ENCODE measurements at regions not wholly inside any gene's neighbourhood (a gene's known extent, or its start where the extent isn't known, plus 50 kb on each side); places are given as distances from the start of the nearest gene placed in this dataset.

DNA sequence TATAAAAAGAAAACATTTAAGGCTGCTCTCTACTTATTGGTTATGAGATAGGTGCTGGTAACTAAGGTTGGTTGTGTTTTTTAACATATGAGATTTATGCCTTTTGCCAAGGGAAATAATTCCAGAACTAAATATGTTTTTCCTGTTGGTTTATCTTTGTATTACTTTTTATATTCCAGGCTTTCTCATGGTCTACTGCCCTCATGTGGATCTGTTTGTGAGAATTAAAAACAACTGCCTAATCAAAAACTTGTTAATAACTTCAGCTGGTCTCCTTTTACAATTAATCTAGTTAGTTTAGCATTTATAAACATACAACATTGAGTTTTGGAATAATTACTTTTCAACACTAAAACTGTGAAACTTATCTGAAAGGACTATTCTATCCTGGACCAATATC lies 1208.3 kb downstream of the ADGRL3 start:
- DNase-seq = no peak

GRCh38 chr4:62407534-62407933 lies 1207.4 kb downstream of the ADGRL3 start:
- no peak for DNase-seq

GRCh38 chr4:62402088-62402806 lies 1202.1 kb downstream of the ADGRL3 start:
- no peak for DNase-seq

DNA sequence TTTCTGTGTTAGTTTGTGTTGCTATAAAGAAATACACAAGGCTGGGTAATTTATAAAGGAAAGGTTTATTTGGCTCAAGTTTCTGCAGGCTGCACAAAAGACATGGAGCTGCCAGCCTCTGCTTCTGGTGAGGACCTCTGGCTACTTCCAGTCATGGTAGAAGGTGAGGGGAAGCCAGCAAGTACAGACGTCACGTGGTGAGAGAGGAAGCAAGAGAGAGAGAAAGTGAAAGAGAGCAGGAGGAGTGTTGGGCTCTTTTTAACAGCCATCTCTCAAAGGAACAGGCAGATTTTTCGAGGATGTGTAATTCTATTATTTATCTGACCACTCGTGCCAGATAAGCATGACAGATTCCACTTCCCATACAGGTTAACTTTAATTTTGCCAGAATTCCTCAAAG lies 1199.1 kb downstream of the ADGRL3 start:
- no peak for DNase-seq

DNA sequence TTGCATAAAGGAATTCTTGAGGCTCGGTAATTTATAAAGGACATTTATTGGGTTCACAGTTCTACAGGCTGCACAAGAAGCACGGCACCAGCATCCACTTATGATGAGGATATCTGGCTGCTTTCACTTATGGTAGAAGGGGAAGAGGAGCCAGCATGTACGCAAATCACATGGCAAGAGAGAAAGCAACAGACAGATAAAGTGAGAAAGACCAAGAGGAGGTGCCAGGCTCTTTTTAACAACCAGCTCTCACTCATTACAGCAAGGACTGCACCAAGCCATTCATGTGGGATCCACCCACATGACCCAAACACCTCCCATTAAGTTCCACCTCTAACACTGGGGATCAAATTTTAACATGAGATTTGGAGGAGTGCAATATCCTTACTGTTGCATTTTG lies 1198.2 kb downstream of the ADGRL3 start:
- no peak for DNase-seq

DNA sequence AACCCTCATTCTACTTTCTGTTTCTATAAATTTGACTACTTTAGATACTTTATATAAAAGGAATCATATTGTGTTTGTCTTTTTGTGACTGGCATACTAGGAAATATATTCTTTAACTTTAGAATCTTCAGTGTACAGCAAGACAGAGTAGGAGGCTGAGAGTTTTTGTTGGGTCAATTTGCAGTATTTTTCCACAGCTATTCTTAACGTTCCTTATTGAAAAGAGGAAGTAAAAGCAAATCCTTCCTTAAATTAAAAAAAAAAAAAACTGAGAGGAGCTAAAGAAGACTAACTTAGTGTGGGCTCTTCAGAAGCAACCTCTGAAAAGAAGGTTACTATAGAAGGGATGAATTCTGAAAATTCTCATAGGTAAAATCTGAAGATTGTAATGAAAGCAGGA lies 1194.6 kb downstream of the ADGRL3 start:
- no peak for DNase-seq

DNA sequence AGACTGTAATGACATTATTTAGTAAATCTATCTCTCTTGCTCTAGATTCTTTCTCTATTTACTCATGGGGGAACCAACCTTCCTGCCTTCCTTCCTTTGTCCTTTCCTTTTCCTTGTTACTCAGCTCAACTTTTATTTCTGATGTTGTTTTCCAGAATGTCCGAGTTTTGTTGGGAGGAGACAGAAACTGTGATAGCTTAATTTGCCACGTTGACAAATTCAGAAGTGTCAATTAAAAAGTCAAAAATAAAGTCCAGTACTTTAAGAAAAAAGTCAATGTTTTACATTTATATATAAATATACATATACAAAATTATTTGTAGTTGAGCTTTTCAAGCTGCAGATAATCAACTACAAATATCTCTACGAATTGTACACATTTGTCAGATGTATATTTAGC lies 1187.7 kb downstream of the ADGRL3 start:
- DNase-seq = no peak

GRCh38 chr4:62377700-62378099 lies 1177.6 kb downstream of the ADGRL3 start:
- DNase-seq = no peak

DNA sequence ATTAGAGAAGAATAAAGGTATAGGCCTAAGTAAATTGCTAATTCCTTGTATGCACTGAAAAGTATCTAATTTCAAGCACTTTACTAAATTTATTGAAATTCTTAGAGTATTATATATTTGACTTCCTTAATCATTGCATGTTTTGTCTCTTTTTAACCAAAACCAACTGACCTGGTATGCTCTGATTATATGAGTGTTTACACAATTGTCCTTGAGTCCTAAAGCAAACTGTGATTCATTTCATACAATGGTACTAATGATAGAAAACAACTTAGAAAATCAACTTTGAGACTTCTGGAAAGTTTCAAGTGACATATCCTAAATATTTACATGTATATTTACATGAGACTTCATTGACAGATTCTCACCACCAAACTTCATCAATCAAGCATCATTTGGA lies 1177.1 kb downstream of the ADGRL3 start:
- no peak for DNase-seq

GRCh38 chr4:62366939-62367338 lies 1166.8 kb downstream of the ADGRL3 start:
- DNase-seq = no peak

DNA sequence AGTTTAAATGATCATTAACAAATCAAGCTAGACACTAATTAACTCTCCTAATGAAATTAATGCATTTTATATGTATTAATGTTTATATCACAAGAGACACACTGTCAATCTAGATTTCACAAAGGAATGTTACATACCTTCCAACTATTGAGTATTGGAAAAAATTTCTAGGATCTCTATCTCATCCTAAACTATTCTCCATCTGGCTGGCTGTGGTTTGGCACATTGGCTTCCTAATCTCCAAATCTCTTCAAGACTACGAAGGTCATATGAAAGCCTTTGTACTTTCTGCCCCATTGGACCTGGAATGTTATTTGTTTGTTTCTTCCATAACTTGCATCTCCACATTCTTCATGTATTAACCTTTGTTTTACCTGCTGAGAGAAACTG lies 1160.0 kb downstream of the ADGRL3 start:
- DNase-seq = no peak

DNA sequence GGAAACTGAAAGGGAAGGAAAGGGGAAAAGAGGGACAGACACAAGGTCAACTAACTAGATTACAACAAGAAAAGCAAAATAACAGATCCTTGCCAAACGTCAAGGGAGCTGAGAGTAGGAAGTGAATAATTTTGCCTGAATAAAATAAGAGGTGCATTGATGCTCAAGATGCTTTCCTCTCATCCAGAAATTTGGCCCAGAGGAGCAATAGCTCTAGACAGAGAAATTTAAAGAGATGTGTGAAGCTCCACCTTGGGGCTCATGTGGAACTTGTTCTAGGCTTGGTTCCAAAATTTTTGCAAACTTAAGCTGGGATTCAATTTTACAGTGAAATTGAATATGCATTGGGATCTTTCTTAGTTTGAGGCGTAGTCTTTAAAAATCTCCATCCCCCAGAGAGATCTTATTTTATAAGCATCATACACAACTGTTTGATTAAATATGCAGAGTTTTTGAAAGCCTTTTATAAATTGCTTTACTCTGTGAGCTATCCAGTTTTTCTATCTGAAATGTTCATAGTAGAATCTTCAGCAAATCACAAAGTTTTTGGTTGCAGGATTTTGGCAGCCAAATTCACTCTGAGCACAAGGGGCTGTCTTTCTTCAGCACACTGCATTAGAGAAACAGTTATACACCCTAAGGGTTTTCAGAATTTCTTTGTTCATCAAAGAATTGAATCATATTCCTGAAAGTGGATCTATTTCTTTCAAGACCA lies 1159.5 kb downstream of the ADGRL3 start:
- DNase-seq = no peak

- no peak for DNase-seq
Measured at GRCh38 chr4:62344915-62345314, 1144.8 kb downstream of the ADGRL3 start.

DNA sequence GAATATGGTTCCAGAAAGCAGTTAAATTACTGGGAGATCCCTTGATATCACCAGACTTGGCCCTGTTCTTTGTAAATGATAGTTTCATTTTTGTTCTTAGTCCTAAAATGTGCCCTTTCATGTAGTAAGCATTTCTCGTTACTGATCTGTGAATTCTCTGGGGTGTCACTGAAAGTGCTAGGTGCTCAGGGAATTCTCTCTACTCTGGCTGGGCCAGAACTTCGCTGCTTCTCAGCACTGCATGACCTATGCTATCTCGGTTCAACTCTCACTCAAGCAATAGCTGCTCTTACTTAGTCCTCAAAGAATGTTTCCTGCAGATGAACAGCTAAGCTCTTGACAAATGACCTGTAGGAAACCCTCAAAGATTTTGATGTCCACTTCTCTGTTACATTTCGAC lies 1144.3 kb downstream of the ADGRL3 start:
- no peak for DNase-seq

- no peak for DNase-seq
Measured at GRCh38 chr4:62342346-62342745, 1142.2 kb downstream of the ADGRL3 start.

GRCh38 chr4:62328526-62328925 lies 1128.4 kb downstream of the ADGRL3 start:
- DNase-seq = no peak

- no peak for DNase-seq
Measured at GRCh38 chr4:62327612-62328297, 1127.6 kb downstream of the ADGRL3 start.

DNA sequence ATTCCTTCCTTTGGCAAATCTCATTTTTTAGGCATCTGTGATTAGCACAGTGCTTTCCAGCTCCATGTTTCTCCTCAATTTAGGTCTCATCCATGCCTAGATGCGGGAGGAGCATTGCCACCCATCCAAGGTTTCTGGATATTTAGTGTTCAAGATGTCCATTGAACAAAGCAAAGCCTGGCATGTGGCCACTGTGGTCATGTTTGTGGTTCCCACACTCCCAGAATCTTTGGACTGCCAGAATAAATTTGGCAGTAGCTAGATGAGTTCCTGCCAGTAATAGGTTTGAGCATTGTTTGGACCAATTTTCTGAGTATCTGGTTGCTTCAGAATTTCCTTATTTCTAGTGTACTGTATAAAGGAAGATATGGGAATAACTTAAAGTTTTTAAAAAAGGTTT lies 1124.1 kb downstream of the ADGRL3 start:
- DNase-seq = no peak

GRCh38 chr4:62320612-62321011 lies 1120.5 kb downstream of the ADGRL3 start:
- DNase-seq = no peak

DNA sequence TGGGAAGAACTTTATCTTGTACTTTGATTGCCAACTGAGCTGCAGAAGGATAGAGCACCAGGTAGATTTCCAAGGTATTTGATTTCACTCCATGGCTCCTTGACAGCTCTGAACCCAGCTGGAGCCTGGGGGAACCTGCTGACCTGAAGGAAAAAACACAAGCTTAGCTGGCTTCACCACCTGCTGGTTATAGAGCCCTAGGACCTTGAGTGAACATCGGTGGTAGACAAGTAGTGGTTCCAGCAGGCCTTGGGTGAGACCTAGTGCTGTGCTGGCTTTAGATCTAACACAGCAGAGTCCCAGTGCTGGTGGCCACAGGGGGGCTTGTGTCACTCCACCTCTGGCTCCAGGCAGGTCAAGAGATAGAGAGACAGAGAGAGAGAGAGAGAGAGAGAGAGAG lies 1102.6 kb downstream of the ADGRL3 start:
- no peak for DNase-seq

DNA sequence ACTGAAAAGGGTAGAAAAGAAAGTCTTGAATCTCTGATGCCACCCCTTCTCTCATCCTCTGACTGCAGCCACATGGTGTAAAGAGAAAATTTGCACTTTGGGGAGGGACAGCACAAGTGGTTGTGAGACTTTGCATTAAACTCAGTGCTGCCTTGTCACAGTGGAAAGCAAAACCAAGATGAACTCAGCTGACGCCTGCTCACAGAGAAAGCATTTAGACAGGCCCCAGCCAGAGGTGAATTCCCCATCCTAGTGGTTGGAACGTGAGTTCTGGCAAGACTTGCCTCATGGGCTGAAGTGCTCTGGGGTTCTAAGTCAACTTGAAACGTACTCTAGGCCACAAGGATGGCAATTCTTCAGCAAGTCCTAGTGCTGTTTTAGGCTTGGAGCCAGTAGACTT lies 1101.4 kb downstream of the ADGRL3 start:
- no peak for DNase-seq

DNA sequence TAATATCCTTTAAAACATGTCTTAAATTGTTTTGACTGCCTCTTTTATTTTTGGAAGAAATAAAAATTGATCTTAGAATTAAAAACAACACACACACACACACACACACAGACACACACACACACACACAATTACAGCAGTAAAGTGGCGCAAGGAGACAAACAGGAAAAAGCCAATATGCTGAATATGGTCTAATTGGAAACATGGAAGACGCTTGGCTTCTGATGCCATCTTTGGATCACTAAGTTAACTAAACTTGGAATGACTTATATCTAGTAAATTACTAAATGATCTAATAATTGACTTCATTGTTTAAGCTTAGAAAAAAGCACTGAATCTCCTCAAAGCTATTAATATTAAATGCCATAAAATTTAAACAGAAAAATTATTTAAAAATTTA lies 1093.4 kb downstream of the ADGRL3 start:
- no peak for DNase-seq

- no peak for DNase-seq
Measured at GRCh38 chr4:62292911-62293310, 1092.8 kb downstream of the ADGRL3 start.
